GM12878 (cell line): ENCODE measurements at regions not wholly inside any gene's neighbourhood (a gene's known extent, or its start where the extent isn't known, plus 50 kb on each side); places are given as distances from the start of the nearest gene placed in this dataset.

Experiments
- BRCA1 ChIP-seq: IDR thresholded peaks from 2 replicates; pipeline ENCODE4 v1.6.1; 2011; ENCODE audit warnings: low read depth, low read length, improper control_type of control experiment
- CHD4 ChIP-seq: fragments of 200-600 bp; sonication (generic); IDR thresholded peaks from 2 replicates; pipeline ENCODE4 v1.6.1; 2016; ENCODE audit warnings: mild to moderate bottlenecking
- CREM ChIP-seq: IDR thresholded peaks from 2 replicates; pipeline ENCODE4 v1.6.1; 2014; ENCODE audit warnings: antibody characterized with exemption, low read depth
- CTCF ChIP-seq, 3 experiments: IDR thresholded peaks in 2 of 3; conservative IDR thresholded peaks in 1 of 3; 2 replicates each; pipeline ENCODE4 v1.5.1; 2011; ENCODE audit warnings: low read depth in 3 of 3, low read length in 3 of 3, mild to moderate bottlenecking in 3 of 3, control low read depth in 2 of 3, moderate library complexity in 2 of 3, inconsistent platforms in 1 of 3, mixed read lengths in 1 of 3; ENCODE audit not compliant: control insufficient read depth in 2 of 3, insufficient read depth in 1 of 3; ENCODE audit errors: extremely low read depth in 1 of 3
- EZH2 ChIP-seq: IDR thresholded peaks from 2 replicates; pipeline ENCODE4 v1.6.1; 2012; ENCODE audit warnings: low read depth, mild to moderate bottlenecking, control low read depth, inconsistent platforms, low read length, borderline replicate concordance; ENCODE audit not compliant: control insufficient read depth
- FOXM1 ChIP-seq: IDR thresholded peaks from 2 replicates; pipeline ENCODE4 v1.6.1; 2012; ENCODE audit warnings: low read depth, mild to moderate bottlenecking, inconsistent platforms, low read length, moderate library complexity
- IRF5 ChIP-seq: fragments of 450-650 bp; IDR thresholded peaks from 2 replicates; pipeline ENCODE4 v1.6.1; 2017; ENCODE audit warnings: borderline replicate concordance
- JUNB ChIP-seq: IDR thresholded peaks from 2 replicates; pipeline ENCODE4 v1.6.1; 2016; ENCODE audit warnings: antibody characterized with exemption, mild to moderate bottlenecking
- NFYA ChIP-seq: IDR thresholded peaks from 2 replicates; pipeline ENCODE4 v1.6.1; 2011; ENCODE audit warnings: low read depth, mild to moderate bottlenecking, low read length, improper control_type of control experiment, borderline replicate concordance
- NR2C2 ChIP-seq: IDR thresholded peaks from 2 replicates; pipeline ENCODE4 v1.6.1; 2011; ENCODE audit warnings: borderline replicate concordance, low read depth; ENCODE audit not compliant: control insufficient read depth, insufficient read length
- PBX3 ChIP-seq: IDR thresholded peaks from 2 replicates; pipeline ENCODE4 v1.6.1; 2011; ENCODE audit warnings: mild to moderate bottlenecking, low read depth, low read length, moderate library complexity; ENCODE audit not compliant: insufficient replicate concordance
- POLR2A ChIP-seq: IDR thresholded peaks from 2 replicates; pipeline ENCODE4 v1.6.1; 2011; ENCODE audit warnings: low read depth, mild to moderate bottlenecking, low read length
- RFX5 ChIP-seq: IDR thresholded peaks from 2 replicates; pipeline ENCODE4 v1.6.1; 2011; ENCODE audit warnings: low read depth, low read length, improper control_type of control experiment

DNA sequence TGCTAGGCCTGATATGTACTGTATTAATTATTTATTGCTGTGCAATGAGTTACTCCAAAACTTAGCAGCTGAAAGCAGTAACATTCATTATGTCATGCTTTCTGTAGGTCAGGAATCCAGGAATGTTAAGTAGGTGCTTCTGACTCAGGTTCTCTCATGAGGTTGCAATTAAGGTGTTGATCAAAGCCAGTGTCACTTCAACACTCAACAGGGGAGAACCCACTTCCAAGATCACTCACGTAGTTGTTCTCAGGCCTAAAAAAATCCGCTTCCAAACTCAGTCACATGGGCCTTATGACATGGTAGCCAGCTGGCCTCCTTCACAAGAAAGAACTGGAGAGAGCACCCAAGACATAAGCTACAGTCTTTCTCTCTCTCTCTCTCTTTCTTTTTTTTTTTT is 211.1 kb upstream of the NBEA start:
- TF ChIP-seq PBX3 (no peak), RFX5 (no peak), NR2C2 (no peak), NFYA (no peak), CTCF (IDR thresholded peaks at IDR 0.05 in 2 of 3, conservative IDR thresholded peaks at IDR 0.05 in 1 of 3; ENCODE audit: control insufficient read depth in 2 of 3, extremely low read depth in 1 of 3, insufficient read depth in 1 of 3, low read depth in 3 of 3, low read length in 3 of 3) (no peak), CREM (no peak), BRCA1 (no peak), CHD4 (no peak), IRF5 (no peak), POLR2A (no peak), FOXM1 (no peak), EZH2 (no peak), JUNB (no peak)
